MM.1S (cell line): ENCODE measurements at regions not wholly inside any gene's neighbourhood (a gene's known extent, or its start where the extent isn't known, plus 50 kb on each side); places are given as distances from the start of the nearest gene placed in this dataset.

Source experiments
- DNase-seq: peaks from one replicate; pipeline ENCODE4 v3.0.0-alpha.2; 2015
- H2AFZ ChIP-seq: fragments of 300-600 bp; sonication (generic); 2 replicates; pipeline ENCODE4 v1.6.0; 2016; ENCODE audit warnings: antibody characterized with exemption, low read length
- H3F3A ChIP-seq: fragments of 300-600 bp; sonication (generic); 2 replicates; pipeline ENCODE4 v1.6.1; 2016; ENCODE audit warnings: mild to moderate bottlenecking, antibody characterized with exemption, low read length, moderate library complexity, mixed read lengths; ENCODE audit not compliant: insufficient read depth
- H3K27ac ChIP-seq: fragments of 300-600 bp; sonication (generic); 2 replicates; pipeline ENCODE4 v1.5.1; 2016; ENCODE audit warnings: mild to moderate bottlenecking, low read length
- H3K27me3 ChIP-seq: fragments of 300-600 bp; sonication (generic); replicated peaks from 2 replicates; pipeline ENCODE4 v1.6.0; 2016; ENCODE audit warnings: low read length; ENCODE audit not compliant: insufficient read depth
- H3K36me3 ChIP-seq: fragments of 300-600 bp; sonication (generic); replicated peaks from 2 replicates; pipeline ENCODE4 v1.6.1; 2016; ENCODE audit warnings: mild to moderate bottlenecking, low read length, mixed read lengths; ENCODE audit not compliant: insufficient read depth
- H3K4me1 ChIP-seq: fragments of 300-600 bp; sonication (generic); 2 replicates; pipeline ENCODE4 v1.6.1; 2016; ENCODE audit warnings: low read length, mixed read lengths
- H3K4me2 ChIP-seq: fragments of 300-600 bp; sonication (generic); 2 replicates; pipeline ENCODE4 v1.6.0; 2016; ENCODE audit warnings: low read depth, low read length
- H3K4me3 ChIP-seq: fragments of 300-600 bp; sonication (generic); 2 replicates; pipeline ENCODE4 v1.5.1; 2016; ENCODE audit warnings: low read length, mixed read lengths
- H3K79me2 ChIP-seq: fragments of 300-600 bp; sonication (generic); 2 replicates; pipeline ENCODE4 v1.6.1; 2016; ENCODE audit warnings: mixed run types, low read length, mixed read lengths
- H3K9ac ChIP-seq: fragments of 300-600 bp; sonication (generic); 2 replicates; pipeline ENCODE4 v1.6.1; 2016; ENCODE audit warnings: low read length, mixed read lengths
- H3K9me2 ChIP-seq: fragments of 300-600 bp; sonication (generic); replicated peaks from 2 replicates; pipeline ENCODE4 v1.6.1; 2016; ENCODE audit warnings: mild to moderate bottlenecking, low read length, mixed read lengths; ENCODE audit not compliant: insufficient read depth
- H3K9me3 ChIP-seq: fragments of 300-600 bp; sonication (generic); replicated peaks from 2 replicates; pipeline ENCODE4 v1.6.1; 2016; ENCODE audit warnings: mild to moderate bottlenecking, low read length, mixed read lengths; ENCODE audit not compliant: insufficient read depth
- H4K20me1 ChIP-seq: fragments of 300-600 bp; sonication (generic); 2 replicates; pipeline ENCODE4 v1.6.1; 2016; ENCODE audit warnings: mild to moderate bottlenecking, low read length, moderate library complexity, mixed read lengths; ENCODE audit not compliant: insufficient read depth
- CTCF ChIP-seq: fragments of 300-600 bp; sonication (generic); IDR thresholded peaks from 2 replicates; pipeline ENCODE4 v1.5.1; 2016; ENCODE audit warnings: antibody characterized with exemption, low read length, mixed read lengths
- EZH2 ChIP-seq: fragments of 300-600 bp; sonication (generic); optimal IDR thresholded peaks from 2 replicates; pipeline ENCODE3; 2017; ENCODE audit warnings: low read depth, mild to moderate bottlenecking, antibody characterized with exemption, low read length, mixed read lengths
- EZH2phosphoT487 ChIP-seq: fragments of 300-600 bp; sonication (generic); IDR thresholded peaks from 2 replicates; pipeline ENCODE4 v1.6.1; 2018; ENCODE audit warnings: antibody characterized with exemption, low read length

- no peak overlapping the region for H3K9ac ChIP-seq
- peaks cover 9% of the 10 kb centered on the region for H3K27me3 ChIP-seq
- H3K4me1 ChIP-seq: no peaks in the 10 kb centered on the region
- TF ChIP-seq EZH2phosphoT487: no peak
- TF ChIP-seq EZH2: no peak
- no peak for TF ChIP-seq CTCF
- DNase-seq: no peak
- no peak overlapping the region for H3K27ac ChIP-seq
- no peak overlapping the region for H3K4me2 ChIP-seq
- no peaks in the 10 kb centered on the region for H3K36me3 ChIP-seq
- H3K79me2 ChIP-seq: no peaks in the 10 kb centered on the region
- no peaks in the 10 kb centered on the region for H4K20me1 ChIP-seq
- no peaks in the 10 kb centered on the region for H3K9me2 ChIP-seq
- H2AFZ ChIP-seq: no peak overlapping the region
- no peak overlapping the region for H3K4me3 ChIP-seq
- H3F3A ChIP-seq: no peaks in the 10 kb centered on the region
- no peaks in the 10 kb centered on the region for H3K9me3 ChIP-seq
Observed at GRCh38 chr2:120802867-120803484, 67.3 kb downstream of the GLI2 start.

- Histone ChIP-seq H3K9me2 (no peaks in the 10 kb centered on the region), H2AFZ (no peak overlapping the region), H3K79me2 (no peaks in the 10 kb centered on the region), H3K27ac (no peak overlapping the region), H3K9ac (no peak overlapping the region), H3K36me3 (no peaks in the 10 kb centered on the region), H3K4me2 (no peak overlapping the region), H4K20me1 (no peaks in the 10 kb centered on the region), H3K4me1 (no peaks in the 10 kb centered on the region), H3F3A (no peaks in the 10 kb centered on the region), H3K9me3 (no peaks in the 10 kb centered on the region), H3K27me3 (peaks cover 12% of the 10 kb centered on the region), H3K4me3 (no peak overlapping the region)
- TF ChIP-seq EZH2phosphoT487 (no peak), EZH2 (no peak), CTCF (no peak)
- DNase-seq: no peak
Observed at GRCh38 chr2:120803764-120804335, 68.2 kb downstream of the GLI2 start.

- no peak overlapping the region for H3K27ac ChIP-seq
- no peak overlapping the region for H3K4me3 ChIP-seq
- peaks cover 15% of the 10 kb centered on the region for H3K27me3 ChIP-seq
- no peaks in the 10 kb centered on the region for H3K4me1 ChIP-seq
- DNase-seq: no peak
- no peak overlapping the region for H2AFZ ChIP-seq
- no peaks in the 10 kb centered on the region for H3K79me2 ChIP-seq
- no peak overlapping the region for H3K4me2 ChIP-seq
- H4K20me1 ChIP-seq: no peaks in the 10 kb centered on the region
- TF ChIP-seq EZH2phosphoT487: no peak
- no peak for TF ChIP-seq EZH2
- TF ChIP-seq CTCF: no peak
- no peaks in the 10 kb centered on the region for H3K36me3 ChIP-seq
- no peak overlapping the region for H3K9ac ChIP-seq
- H3F3A ChIP-seq: no peaks in the 10 kb centered on the region
- H3K9me2 ChIP-seq: no peaks in the 10 kb centered on the region
- H3K9me3 ChIP-seq: no peaks in the 10 kb centered on the region
Observed at GRCh38 chr2:120804459-120804858, 68.8 kb downstream of the GLI2 start.
